ENCODE measurements at regions not wholly inside any gene's neighbourhood (a gene's known extent, or its start where the extent isn't known, plus 50 kb on each side); places are given as distances from the start of the nearest gene placed in this dataset.
A peak's percentile ranks its signal among the peaks of the same experiment; 100 is the strongest.

DNA sequence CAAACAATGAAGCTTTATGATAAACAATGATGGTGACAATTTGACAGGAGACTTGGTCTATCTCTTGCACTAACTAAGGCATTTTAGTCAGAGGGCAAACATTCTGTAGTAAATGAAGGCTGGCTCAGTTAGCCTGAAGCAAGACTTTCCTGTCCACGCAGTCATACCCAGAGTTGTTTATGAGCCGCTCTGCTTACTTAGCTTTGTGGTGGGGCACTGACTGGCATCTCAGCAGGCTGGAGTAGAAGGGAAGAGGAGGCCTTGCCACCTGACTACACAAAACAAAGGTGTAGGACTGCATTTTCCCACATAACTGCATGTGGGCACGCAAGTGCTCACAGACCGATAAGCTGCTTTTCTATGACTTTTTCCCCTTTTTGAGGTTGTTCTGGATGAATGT, 133.7 kb upstream of the EPB41L4A start:
- no peaks in the 10 kb centered on the region for H4K20me1 ChIP-seq (ENCODE audit: insufficient read depth, low read length)
- Mint-ChIP-seq H3K27ac (ENCODE audit: unreplicated experiment) (no peak overlapping the region), H3K27me3 (ENCODE audit: low read depth, unreplicated experiment) (no peaks in the 10 kb centered on the region), H3K4me3 (ENCODE audit: unreplicated experiment) (no peak overlapping the region), H3K4me1 (ENCODE audit: low read depth, unreplicated experiment) (peaks cover 37% of the 10 kb centered on the region), H3K36me3 (ENCODE audit: low read depth, unreplicated experiment) (no peaks in the 10 kb centered on the region), H3K9me3 (ENCODE audit: unreplicated experiment) (no peaks in the 10 kb centered on the region)
- peaks cover 12% of the 10 kb centered on the region for H3K4me1 ChIP-seq (ENCODE audit: insufficient read depth, low read length)
- DNase-seq (ENCODE audit: low read depth), result no peak
- FAIRE-seq, result no peak
- no peak overlapping the region for H3K9ac ChIP-seq (ENCODE audit: low read length)
- H3K79me2 ChIP-seq (ENCODE audit: insufficient read depth, low read length), result no peaks in the 10 kb centered on the region
- no peaks in the 10 kb centered on the region for H3K9me3 ChIP-seq (ENCODE audit: insufficient read depth, low read depth, low read length)
- H3K4me2 ChIP-seq (ENCODE audit: low read length), result no peak overlapping the region
- H3K4me3 ChIP-seq (ENCODE audit: insufficient read depth, low read depth, low read length), result no peak overlapping the region
- TF ChIP-seq, protein P1, sequence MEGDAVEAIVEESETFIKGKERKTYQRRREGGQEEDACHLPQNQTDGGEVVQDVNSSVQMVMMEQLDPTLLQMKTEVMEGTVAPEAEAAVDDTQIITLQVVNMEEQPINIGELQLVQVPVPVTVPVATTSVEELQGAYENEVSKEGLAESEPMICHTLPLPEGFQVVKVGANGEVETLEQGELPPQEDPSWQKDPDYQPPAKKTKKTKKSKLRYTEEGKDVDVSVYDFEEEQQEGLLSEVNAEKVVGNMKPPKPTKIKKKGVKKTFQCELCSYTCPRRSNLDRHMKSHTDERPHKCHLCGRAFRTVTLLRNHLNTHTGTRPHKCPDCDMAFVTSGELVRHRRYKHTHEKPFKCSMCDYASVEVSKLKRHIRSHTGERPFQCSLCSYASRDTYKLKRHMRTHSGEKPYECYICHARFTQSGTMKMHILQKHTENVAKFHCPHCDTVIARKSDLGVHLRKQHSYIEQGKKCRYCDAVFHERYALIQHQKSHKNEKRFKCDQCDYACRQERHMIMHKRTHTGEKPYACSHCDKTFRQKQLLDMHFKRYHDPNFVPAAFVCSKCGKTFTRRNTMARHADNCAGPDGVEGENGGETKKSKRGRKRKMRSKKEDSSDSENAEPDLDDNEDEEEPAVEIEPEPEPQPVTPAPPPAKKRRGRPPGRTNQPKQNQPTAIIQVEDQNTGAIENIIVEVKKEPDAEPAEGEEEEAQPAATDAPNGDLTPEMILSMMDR (IDR thresholded peaks at IDR 0.05; ENCODE audit: insufficient read depth, low read depth, low read length), result no peak
- no peak for TF ChIP-seq EZH2 (IDR thresholded peaks at IDR 0.05; ENCODE audit: insufficient read depth, low read length)
- H3K27me3 ChIP-seq (ENCODE audit: insufficient read depth, low read length), result peaks cover 4% of the 10 kb centered on the region
- H3K27ac ChIP-seq (ENCODE audit: low read depth, low read length), result no peak overlapping the region
- H3K36me3 ChIP-seq (ENCODE audit: insufficient read depth, low read length), result no peaks in the 10 kb centered on the region
- H2AFZ ChIP-seq (ENCODE audit: low read depth, low read length), result no peak overlapping the region

DNA sequence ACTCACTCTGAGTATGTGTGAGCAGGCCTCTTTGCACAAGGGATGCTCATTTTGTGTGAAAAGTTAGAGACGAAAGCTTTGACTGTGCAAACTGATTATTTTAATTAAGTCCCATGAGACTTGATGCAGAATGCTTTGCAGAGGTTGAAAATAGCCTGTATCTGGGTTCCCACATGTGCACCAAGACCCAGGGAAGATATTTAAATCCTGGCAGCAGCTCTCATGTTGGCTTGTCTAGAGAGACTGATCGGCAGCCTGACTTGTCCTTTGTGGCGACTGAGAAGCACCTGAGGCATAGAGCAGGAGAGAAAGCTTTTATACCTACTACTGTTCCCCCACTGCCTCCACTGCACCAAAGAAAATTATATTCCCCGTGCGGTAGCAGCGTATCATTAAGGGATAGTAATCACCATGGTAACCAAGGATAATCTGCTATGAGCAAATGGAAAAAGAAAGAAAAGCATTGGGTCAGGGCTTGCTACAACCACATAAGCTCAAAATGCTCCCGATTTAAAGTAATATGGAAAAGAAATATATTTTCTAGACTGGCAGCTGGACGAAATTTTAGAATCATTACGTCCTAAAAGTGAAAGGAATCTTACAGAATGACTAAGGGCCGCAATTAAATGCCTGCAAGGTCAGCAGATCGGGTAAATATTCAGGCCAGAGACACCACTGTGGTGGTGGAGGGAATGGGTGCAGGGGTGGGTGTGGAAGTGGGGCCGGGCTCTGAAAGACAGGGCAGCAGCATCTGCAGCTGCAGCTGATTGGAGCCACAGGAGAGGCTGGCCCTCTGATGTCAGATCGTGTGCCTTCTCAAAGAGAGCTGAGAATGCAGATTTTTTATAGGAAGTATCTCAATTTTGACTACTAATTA, 135.3 kb upstream of the EPB41L4A start:
- TF ChIP-seq, protein P1 (IDR thresholded peaks at IDR 0.05; ENCODE audit: insufficient read depth, low read depth, low read length), result no peak
- TF ChIP-seq EZH2 (IDR thresholded peaks at IDR 0.05; ENCODE audit: insufficient read depth, low read length), result no peak
- no peak for DNase-seq (ENCODE audit: low read depth)
- Histone ChIP-seq H3K9ac (ENCODE audit: low read length) (no peak overlapping the region), H3K79me2 (ENCODE audit: insufficient read depth, low read length) (no peaks in the 10 kb centered on the region), H4K20me1 (ENCODE audit: insufficient read depth, low read length) (no peaks in the 10 kb centered on the region), H3K36me3 (ENCODE audit: insufficient read depth, low read length) (no peaks in the 10 kb centered on the region), H3K4me2 (ENCODE audit: low read length) (no peak overlapping the region), H3K27ac (ENCODE audit: low read depth, low read length) (no peak overlapping the region), H3K4me1 (ENCODE audit: insufficient read depth, low read length) (peaks cover 2% of the 10 kb centered on the region), H2AFZ (ENCODE audit: low read depth, low read length) (no peak overlapping the region), H3K4me3 (ENCODE audit: insufficient read depth, low read depth, low read length) (no peak overlapping the region), H3K27me3 (ENCODE audit: insufficient read depth, low read length) (peaks cover 4% of the 10 kb centered on the region), H3K9me3 (ENCODE audit: insufficient read depth, low read depth, low read length) (no peaks in the 10 kb centered on the region)
- H3K4me1 Mint-ChIP-seq (ENCODE audit: low read depth, unreplicated experiment), result peaks cover 22% of the 10 kb centered on the region
- no peak overlapping the region for H3K4me3 Mint-ChIP-seq (ENCODE audit: unreplicated experiment)
- H3K36me3 Mint-ChIP-seq (ENCODE audit: low read depth, unreplicated experiment), result no peaks in the 10 kb centered on the region
- no peak overlapping the region for H3K27ac Mint-ChIP-seq (ENCODE audit: unreplicated experiment)
- no peaks in the 10 kb centered on the region for H3K9me3 Mint-ChIP-seq (ENCODE audit: unreplicated experiment)
- no peaks in the 10 kb centered on the region for H3K27me3 Mint-ChIP-seq (ENCODE audit: low read depth, unreplicated experiment)
- no peak for FAIRE-seq

DNA sequence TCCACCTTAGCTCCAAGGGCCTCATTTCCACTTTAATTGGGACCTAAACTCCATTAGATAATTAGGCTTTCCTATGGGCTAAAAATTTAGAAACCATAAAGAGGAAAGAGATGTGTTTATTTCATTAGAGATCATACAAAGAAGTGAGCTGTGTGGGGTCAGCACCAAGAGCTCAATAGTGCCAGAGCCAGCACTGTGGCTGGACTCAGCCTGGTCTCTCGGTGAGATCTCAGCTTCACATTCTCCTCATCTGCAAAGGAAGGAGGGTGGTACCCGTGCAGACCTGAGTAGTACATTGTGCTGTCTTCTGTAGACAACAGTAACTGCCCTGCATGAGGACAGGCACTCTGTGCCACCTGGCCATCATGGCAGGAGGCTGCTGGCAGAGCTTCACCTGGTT, 136.1 kb upstream of the EPB41L4A start:
- Histone ChIP-seq H4K20me1 (ENCODE audit: insufficient read depth, low read length) (no peaks in the 10 kb centered on the region), H3K27ac (ENCODE audit: low read depth, low read length) (no peak overlapping the region), H3K4me2 (ENCODE audit: low read length) (no peak overlapping the region), H3K9me3 (ENCODE audit: insufficient read depth, low read depth, low read length) (no peaks in the 10 kb centered on the region), H3K79me2 (ENCODE audit: insufficient read depth, low read length) (no peaks in the 10 kb centered on the region), H3K36me3 (ENCODE audit: insufficient read depth, low read length) (no peaks in the 10 kb centered on the region), H3K9ac (ENCODE audit: low read length) (no peak overlapping the region), H3K4me1 (ENCODE audit: insufficient read depth, low read length) (peaks cover 3% of the 10 kb centered on the region), H3K27me3 (ENCODE audit: insufficient read depth, low read length) (peaks cover 4% of the 10 kb centered on the region), H3K4me3 (ENCODE audit: insufficient read depth, low read depth, low read length) (no peak overlapping the region), H2AFZ (ENCODE audit: low read depth, low read length) (no peak overlapping the region)
- TF ChIP-seq, protein P1 (IDR thresholded peaks at IDR 0.05; ENCODE audit: insufficient read depth, low read depth, low read length), result no peak
- no peak for TF ChIP-seq EZH2 (IDR thresholded peaks at IDR 0.05; ENCODE audit: insufficient read depth, low read length)
- no peaks in the 10 kb centered on the region for H3K27me3 Mint-ChIP-seq (ENCODE audit: low read depth, unreplicated experiment)
- H3K27ac Mint-ChIP-seq (ENCODE audit: unreplicated experiment), result no peak overlapping the region
- FAIRE-seq (no peak), DNase-seq (ENCODE audit: low read depth) (no peak)
- no peaks in the 10 kb centered on the region for H3K36me3 Mint-ChIP-seq (ENCODE audit: low read depth, unreplicated experiment)
- peak overlapping the region; percentile 45 for H3K4me3 Mint-ChIP-seq (ENCODE audit: unreplicated experiment)
- H3K4me1 Mint-ChIP-seq (ENCODE audit: low read depth, unreplicated experiment), result peaks cover 19% of the 10 kb centered on the region
- H3K9me3 Mint-ChIP-seq (ENCODE audit: unreplicated experiment), result no peaks in the 10 kb centered on the region

All from astrocyte (in vitro differentiated cells and primary cell).